ENCODE measurements at regions not wholly inside any gene's neighbourhood (a gene's known extent, or its start where the extent isn't known, plus 50 kb on each side); places are given as distances from the start of the nearest gene placed in this dataset.
"Not testable (repeated sequence)": the region's sequence is repeated elsewhere in the genome, so short reads cannot be mapped to it uniquely, and the experiment has no call there.

DNA sequence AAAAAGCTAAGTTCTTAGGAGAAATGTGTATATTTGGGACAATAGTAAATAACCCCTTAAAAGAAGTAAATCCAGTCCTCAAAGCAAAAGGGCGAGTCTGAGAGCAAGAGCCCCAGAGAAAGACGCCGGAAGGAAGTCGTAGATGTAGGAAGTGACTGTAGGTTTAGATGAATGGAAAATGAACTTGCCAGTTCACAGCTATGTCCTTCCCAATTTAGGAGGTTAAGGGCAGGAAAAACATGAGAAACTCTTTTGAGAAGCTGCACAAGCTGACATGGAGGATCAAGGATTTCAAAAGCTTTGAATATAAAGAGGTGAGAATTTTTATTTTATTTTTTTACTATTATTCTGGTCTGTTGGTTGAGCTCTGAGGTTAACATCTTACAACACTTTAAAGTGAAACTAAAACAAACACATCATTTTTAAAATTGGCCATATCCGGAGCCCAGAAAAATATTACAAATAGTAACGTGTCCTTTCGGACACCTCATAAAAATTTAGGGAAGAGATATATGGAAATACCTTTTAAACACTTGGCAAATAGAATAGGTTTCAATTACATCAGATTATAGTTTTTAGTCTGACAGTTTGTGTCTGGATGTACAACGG, 1178.6 kb downstream of the MRPL39 start:
- CTCF ChIA-PET, result no interaction called here

GRCh38 chr21:24424776-24425175, 1182.5 kb downstream of the MRPL39 start:
- Mint-ChIP-seq H3K27me3 (ENCODE audit: unreplicated experiment) (no peaks in the 10 kb centered on the region), H3K4me1 (ENCODE audit: low read depth, unreplicated experiment) (no peaks in the 10 kb centered on the region), H3K4me3 (ENCODE audit: low read depth, unreplicated experiment) (no peak overlapping the region), H3K27ac (ENCODE audit: unreplicated experiment) (no peak overlapping the region), H3K9me3 (ENCODE audit: low read depth, unreplicated experiment) (peaks cover 9% of the 10 kb centered on the region), H3K36me3 (ENCODE audit: insufficient read depth, unreplicated experiment) (no peaks in the 10 kb centered on the region)
- intact Hi-C loops (cut with micrococcal nuclease; ENCODE audit: unreplicated experiment), result no loop called here
- no TSS peak for BruUV-seq (replicated peaks)
- no peak for DNase-seq
- TF ChIP-seq CTCF (IDR thresholded peaks at IDR 0.05; ENCODE audit: unreplicated experiment), result no peak
- CTCF ChIA-PET, result no interaction called here

More for the DNA sequence above, 1178.6 kb downstream of the MRPL39 start:
- H3K27ac Mint-ChIP-seq (ENCODE audit: unreplicated experiment), result no peak overlapping the region
- DNase-seq, result no peak
- BruUV-seq (replicated peaks), result no TSS peak
- no peaks in the 10 kb centered on the region for H3K27me3 Mint-ChIP-seq (ENCODE audit: unreplicated experiment)
- intact Hi-C loops (cut with micrococcal nuclease; ENCODE audit: unreplicated experiment), result no loop called here
- H3K9me3 Mint-ChIP-seq (ENCODE audit: low read depth, unreplicated experiment), result peaks cover 9% of the 10 kb centered on the region
- TF ChIP-seq CTCF (IDR thresholded peaks at IDR 0.05; ENCODE audit: unreplicated experiment), result no peak
- no peaks in the 10 kb centered on the region for H3K4me1 Mint-ChIP-seq (ENCODE audit: low read depth, unreplicated experiment)
- H3K4me3 Mint-ChIP-seq (ENCODE audit: low read depth, unreplicated experiment), result no peak overlapping the region
- H3K36me3 Mint-ChIP-seq (ENCODE audit: insufficient read depth, unreplicated experiment), result no peaks in the 10 kb centered on the region

- H3K27ac Mint-ChIP-seq (ENCODE audit: unreplicated experiment), result no peak overlapping the region
- no peak for TF ChIP-seq CTCF (IDR thresholded peaks at IDR 0.05; ENCODE audit: unreplicated experiment)
- peaks cover 9% of the 10 kb centered on the region for H3K9me3 Mint-ChIP-seq (ENCODE audit: low read depth, unreplicated experiment)
- intact Hi-C loops (cut with micrococcal nuclease; ENCODE audit: unreplicated experiment), result no loop called here
- H3K4me3 Mint-ChIP-seq (ENCODE audit: low read depth, unreplicated experiment), result no peak overlapping the region
- CTCF ChIA-PET, result no interaction called here
- no peaks in the 10 kb centered on the region for H3K27me3 Mint-ChIP-seq (ENCODE audit: unreplicated experiment)
- no TSS peak for BruUV-seq (replicated peaks)
- no peak for DNase-seq
- H3K4me1 Mint-ChIP-seq (ENCODE audit: low read depth, unreplicated experiment), result no peaks in the 10 kb centered on the region
- no peaks in the 10 kb centered on the region for H3K36me3 Mint-ChIP-seq (ENCODE audit: insufficient read depth, unreplicated experiment)
Measured at GRCh38 chr21:24423546-24423945, 1183.7 kb downstream of the MRPL39 start.

GRCh38 chr21:24420689-24421088, 1186.6 kb downstream of the MRPL39 start:
- BruUV-seq (replicated peaks), result no TSS peak
- Mint-ChIP-seq H3K9me3 (ENCODE audit: low read depth, unreplicated experiment) (peaks cover 6% of the 10 kb centered on the region), H3K36me3 (ENCODE audit: insufficient read depth, unreplicated experiment) (no peaks in the 10 kb centered on the region), H3K27ac (ENCODE audit: unreplicated experiment) (no peak overlapping the region), H3K4me3 (ENCODE audit: low read depth, unreplicated experiment) (no peak overlapping the region), H3K27me3 (ENCODE audit: unreplicated experiment) (no peaks in the 10 kb centered on the region), H3K4me1 (ENCODE audit: low read depth, unreplicated experiment) (no peaks in the 10 kb centered on the region)
- no peak for TF ChIP-seq CTCF (IDR thresholded peaks at IDR 0.05; ENCODE audit: unreplicated experiment)
- no peak for DNase-seq
- CTCF ChIA-PET, result no interaction called here
- intact Hi-C loops (cut with micrococcal nuclease; ENCODE audit: unreplicated experiment), result no loop called here

DNA sequence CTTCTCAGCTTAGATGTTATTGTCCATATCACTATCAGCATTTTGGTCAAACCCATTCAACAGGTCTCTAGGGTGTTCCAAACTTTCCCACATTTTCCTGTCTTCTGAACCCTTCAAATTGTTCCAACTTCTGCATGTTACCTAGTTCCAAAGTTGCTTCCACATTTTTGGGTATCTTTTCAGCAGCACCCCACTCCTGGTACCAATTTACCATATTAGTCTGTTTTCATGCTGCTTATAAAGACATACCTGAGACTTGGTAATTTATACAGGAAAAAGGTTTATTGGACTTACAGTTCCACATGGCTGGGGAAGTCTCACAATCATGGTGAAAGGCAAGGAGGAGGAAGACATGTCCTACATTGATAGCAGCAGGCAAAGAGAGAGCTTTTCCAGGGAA, 1187.6 kb downstream of the MRPL39 start:
- intact Hi-C loops (cut with micrococcal nuclease; ENCODE audit: unreplicated experiment); H3K4me1 Mint-ChIP-seq (ENCODE audit: low read depth, unreplicated experiment); H3K27ac Mint-ChIP-seq (ENCODE audit: unreplicated experiment); H3K9me3 Mint-ChIP-seq (ENCODE audit: low read depth, unreplicated experiment); H3K36me3 Mint-ChIP-seq (ENCODE audit: insufficient read depth, unreplicated experiment); BruUV-seq (replicated peaks); H3K4me3 Mint-ChIP-seq (ENCODE audit: low read depth, unreplicated experiment); DNase-seq; H3K27me3 Mint-ChIP-seq (ENCODE audit: unreplicated experiment); CTCF ChIA-PET: not testable (repeated sequence)

Measured in Calu3 (cell line).